SK-N-DZ (cell line): ENCODE measurements at regions not wholly inside any gene's neighbourhood (a gene's known extent, or its start where the extent isn't known, plus 50 kb on each side); places are given as distances from the start of the nearest gene placed in this dataset.
"Not testable (repeated sequence)": the region's sequence is repeated elsewhere in the genome, so short reads cannot be mapped to it uniquely, and the experiment has no call there.

Source experiments
- DNase-seq: peaks from one replicate; pipeline ENCODE4 v3.0.0-alpha.2; 2015; ENCODE audit warnings: low spot score

DNA sequence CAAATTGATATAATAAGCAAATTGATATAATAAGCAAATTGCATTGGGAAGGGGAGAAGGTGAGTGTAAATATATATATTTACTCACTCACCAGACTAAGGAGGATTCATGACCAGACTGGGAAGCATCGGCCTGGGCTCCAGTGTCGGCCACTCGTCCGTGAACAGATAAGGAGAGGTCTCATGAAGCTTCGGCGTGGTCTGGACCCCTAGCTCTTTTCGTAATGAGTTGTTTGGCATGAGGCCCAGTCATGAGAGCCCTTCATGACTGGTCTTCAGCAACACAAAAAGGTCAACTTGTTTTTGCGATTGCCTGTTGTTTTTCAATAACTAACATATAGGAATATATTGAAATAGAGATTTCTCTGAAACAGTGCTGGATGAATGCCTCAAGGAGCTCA is 222.9 kb upstream of the KCNK2 start:
- no peak for DNase-seq

DNA sequence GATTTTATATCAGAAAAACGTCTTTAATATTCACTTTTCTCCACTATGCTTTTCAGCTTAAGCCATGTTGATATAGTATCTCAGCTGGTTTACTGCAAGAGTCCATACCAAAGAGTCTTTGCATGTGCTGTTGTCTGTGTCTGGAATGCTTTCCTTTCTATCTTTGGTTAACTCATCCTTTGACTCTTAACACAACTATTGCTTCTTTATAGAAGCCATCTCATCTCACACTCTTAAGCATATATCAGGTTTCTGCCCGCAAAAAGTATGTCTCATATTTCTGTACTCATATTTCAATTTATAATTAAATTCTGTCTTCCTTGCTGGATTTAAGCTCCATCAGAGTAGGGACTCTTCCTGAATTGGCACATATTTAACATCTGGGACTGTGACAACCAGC is 220.9 kb upstream of the KCNK2 start:
- no peak for DNase-seq

DNA sequence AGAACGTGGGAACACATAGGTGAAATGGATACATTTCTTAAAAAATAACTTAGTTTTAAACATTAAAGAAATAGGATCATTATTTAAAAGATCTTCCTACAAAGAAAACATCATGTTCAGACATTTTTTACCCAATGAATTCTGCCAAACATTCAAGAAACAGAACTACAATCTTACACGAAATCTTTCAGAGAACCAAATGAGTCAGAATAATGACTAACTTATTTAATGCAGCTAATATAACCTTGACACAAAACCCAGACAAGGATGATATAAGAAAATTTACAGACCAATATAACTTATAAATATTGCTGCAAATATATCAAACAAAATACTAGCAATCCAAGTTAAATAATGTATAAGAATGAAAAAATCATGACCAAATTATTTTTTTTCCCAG is 220.1 kb upstream of the KCNK2 start:
- DNase-seq = no peak

DNA sequence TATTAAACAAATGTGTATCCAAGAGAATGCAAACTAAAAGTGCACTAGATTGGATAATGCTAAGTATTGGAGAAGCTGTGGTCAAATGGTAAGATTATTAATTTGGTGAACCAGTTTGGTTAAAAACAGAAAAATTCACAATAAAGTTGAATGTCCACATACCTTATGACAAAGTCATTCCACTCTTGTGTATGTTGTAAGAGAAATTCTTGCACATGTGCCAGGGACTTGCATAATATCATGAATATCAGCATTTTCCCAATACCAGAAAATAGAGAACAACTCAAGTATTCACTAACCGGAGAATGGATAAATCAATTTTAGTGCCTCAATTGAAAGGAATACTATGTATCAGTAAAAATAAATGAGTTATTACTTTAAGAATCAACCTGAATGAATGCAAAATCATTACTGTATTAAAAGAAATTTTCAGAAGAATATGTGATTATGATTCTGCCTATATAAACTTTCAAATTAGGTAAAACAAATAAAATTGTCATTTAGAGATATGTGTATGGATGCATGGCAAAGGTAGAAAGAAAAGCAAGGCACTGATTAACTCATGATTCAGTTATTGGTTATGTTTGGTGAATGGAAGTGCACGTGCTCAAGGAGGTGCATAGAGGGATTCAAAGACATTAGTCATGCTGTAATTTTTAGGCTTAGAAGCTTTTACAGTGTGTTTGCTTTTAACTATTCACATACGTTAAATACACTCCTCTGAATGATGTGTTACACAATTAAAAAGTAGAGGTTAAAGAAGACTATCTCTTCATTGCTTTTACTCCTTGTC is 217.4 kb upstream of the KCNK2 start:
- no peak for DNase-seq

DNA sequence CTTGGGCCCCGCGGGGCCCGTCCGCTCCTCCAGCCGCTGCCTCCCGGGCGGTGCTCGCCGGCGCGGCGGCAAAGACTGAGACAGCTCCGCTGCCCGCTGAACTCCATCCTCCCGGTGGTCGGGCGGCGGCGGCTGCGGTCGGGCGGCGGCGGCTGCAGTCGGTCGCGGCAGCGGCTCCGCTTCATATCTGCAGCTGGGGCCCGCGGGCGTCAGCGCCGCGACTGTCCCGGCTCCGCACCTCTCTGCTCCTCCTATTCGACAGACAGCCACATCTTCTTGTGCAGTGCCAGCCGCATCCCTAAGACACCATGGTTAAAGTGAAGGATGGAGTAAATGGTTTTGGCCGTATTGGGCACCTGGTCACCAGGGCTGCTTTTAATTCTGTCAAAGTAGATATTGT is 212.1 kb upstream of the KCNK2 start:
- DNase-seq = not testable (repeated sequence)

DNA sequence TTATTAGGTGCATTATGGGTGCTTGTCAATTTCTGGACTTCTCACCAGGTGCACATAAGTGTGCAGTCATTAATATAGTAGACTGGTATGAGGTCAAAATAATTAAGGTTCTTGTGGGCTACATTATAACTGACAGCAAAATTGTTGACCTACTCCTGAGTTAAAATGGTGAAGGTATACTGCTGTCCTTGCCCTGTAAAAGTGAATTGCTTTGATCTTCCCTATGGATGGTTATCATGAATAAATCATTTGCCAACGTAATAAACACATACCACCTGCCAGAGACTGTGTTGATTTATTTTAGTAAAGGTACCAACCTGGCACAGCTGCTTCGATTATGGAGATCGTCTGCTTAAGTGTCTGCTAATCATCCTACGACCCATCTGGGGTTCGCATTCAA is 201.6 kb upstream of the KCNK2 start:
- no peak for DNase-seq

DNA sequence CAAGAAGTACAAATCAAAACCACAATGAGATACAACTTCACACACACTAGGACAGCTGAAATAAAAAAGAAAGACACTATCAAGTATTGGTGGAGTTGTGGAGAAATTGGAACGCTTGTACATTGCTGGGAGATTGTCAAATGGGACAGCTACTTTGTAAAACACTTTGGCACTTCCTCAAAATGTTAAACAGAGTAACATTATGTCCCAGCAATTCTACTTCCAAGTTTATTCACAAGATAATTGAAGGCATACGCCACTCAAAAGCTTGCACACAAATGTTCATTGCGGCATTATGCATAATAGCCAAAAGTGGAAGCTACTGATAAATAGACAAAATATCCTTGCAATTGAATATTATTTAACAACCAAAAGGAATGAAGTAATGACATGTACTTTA is 199.9 kb upstream of the KCNK2 start:
- DNase-seq = no peak

DNA sequence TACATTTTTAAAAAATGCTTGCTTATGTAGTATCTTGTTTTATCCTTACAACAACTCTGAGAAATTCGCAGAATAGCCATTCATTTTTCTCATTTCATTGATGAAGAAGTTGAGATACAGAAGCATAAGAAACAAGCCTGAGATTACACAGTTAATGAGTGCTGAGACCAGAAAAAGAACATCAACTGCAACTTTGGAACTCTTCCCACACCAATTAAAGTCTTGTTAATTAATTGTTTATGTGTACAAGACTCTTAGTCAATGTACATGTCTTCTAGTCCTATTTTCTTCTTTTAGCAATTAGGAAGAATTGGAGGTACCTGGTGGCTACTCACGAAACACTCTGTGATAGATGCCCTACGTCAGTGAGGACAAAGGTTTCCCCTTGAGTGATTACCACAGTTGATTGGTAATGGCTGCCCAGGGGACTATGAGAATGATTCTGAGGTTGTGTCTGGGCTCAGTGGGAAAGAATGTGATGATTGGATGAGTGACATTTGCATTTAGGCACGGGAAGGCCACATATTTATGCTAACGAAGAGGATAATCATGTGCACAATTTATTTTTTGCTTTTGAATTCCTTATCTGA is 187.4 kb upstream of the KCNK2 start:
- no peak for DNase-seq

DNA sequence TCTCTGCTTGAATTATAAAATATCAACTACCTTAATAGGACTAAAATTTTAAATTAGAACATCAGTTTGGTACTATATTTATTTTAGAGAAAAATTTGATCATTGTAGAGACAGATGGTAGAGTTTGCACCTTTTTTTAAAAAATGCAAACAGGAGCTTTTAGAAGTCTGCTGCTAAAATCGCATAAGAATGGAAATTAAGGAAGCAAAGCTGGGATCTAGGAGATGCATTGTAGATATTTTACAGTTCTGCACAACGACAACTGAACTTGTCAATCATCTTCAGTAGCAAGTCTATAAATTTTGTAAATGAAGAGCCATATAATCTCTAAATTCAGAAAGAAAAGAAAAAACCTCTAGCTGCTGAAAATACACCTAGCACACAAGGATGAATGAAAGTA is 185.6 kb upstream of the KCNK2 start:
- no peak for DNase-seq

DNA sequence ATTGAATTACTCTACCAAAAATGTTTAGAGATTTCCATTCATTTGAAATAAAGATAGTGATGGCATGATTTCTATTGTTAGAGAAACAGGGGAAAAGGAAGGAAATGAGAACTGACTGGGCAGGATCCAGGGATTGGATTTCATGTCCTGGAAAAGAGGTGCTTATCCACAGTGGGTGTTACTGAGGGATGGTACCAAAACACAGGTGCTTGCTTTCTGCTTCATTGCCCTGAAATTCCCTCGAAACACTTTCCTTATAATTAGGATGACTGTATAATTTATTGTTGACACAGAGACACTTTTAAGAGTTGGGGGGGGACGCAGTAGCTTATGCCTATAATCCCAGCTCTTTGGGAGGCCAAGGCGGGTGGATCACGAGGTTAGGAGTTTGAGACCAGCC is 185.0 kb upstream of the KCNK2 start:
- no peak for DNase-seq

DNA sequence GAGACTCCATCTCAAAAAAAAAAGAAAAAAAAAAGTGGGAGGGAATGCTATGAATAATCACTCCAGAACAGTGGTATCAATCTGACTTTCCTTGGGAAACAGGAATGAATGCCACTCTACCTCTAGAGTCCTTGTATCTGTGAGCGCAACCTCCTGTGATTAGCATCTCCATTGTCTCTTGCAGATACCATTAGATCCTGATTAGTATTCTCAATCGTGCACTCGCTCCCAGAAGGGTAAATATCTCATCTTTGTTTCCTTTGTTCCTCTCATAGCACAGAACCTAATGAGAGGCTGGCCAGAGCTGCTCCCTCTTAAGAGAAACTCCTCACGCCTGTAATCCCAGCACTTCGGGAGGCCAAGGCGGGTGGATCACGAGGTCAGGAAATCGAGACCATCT is 184.4 kb upstream of the KCNK2 start:
- DNase-seq = no peak

DNA sequence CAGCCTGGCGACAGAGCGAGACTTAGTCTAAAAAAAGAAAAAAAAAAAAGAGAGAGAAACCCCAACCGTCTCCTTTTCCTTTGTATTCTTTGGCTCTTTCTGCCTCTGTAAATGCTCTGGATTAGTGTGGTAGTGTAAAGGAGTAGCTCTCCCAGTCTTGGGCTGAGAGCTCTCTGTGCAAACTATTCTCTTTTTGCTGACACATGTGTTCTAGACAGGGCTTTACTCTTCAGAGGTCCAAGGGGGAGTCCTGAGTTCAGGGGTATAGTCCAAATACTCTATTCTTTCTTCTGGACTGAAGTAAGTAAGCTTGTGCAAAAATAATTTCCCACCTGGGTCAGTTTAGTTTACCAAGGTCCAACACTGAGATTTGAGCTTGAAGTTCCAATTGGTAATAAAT is 183.8 kb upstream of the KCNK2 start:
- no peak for DNase-seq

DNA sequence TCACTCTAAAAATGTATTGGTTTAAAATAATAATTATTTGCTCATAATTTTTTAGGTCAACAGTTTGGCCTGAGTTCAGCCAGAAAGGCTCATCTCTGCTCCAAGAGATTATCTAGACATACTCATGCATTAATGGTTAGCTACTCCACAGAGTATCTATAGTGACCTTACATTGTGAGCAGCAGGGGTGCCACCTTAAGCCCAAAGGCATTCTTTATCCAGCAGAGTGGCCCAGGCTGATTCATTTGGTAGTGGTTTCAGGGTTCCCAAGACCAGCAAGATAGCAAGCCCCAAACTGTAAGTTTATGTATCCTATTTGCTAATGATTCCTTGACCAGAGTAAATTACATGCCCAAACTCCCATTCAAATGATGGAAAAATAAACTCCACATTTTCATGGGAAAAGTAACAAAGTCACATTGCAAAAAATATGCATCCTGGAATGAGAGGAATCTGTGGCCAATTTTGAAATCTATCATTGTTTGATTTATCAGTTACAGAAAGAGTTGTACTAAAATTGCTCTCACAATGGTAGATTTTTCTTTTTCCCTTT is 182.6 kb upstream of the KCNK2 start:
- DNase-seq = no peak

DNA sequence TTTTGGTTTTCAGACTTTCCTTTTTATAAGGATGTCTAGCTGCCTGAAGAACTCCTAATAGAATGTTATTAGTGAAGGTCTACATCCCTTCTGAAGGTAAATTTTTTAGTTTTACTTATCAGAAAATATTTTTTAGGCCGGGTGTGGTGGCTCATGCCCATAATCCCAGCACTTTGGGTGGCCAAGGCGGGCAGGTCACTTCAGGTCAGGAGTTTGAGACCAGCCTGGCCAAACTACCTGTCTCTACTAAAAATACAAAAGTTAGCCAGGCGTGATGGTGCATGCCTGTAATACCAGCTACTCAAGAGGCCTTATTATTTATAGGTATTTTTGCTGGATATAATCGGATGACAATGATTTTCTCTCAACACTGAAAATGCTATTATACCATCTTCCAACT is 181.9 kb upstream of the KCNK2 start:
- no peak for DNase-seq

DNA sequence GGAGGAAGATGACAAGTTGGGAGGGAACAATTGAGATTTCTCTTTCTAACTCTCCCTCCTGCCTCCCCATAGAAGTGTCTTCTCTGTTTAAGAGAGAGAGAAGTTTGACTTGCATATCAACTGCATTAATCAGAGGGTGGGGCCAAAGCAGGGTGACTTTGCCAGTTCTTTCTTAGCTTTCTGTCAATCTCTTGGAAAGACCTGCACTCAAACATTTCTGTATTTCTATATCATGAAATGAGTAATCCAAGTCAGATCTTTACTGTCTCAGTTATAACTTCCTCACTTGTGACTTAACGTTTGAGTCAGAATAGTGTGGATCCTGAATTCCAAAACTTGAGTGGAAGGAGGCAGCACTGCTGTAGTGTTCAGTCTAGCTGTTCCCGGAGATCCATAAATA is 180.8 kb upstream of the KCNK2 start:
- no peak for DNase-seq

DNA sequence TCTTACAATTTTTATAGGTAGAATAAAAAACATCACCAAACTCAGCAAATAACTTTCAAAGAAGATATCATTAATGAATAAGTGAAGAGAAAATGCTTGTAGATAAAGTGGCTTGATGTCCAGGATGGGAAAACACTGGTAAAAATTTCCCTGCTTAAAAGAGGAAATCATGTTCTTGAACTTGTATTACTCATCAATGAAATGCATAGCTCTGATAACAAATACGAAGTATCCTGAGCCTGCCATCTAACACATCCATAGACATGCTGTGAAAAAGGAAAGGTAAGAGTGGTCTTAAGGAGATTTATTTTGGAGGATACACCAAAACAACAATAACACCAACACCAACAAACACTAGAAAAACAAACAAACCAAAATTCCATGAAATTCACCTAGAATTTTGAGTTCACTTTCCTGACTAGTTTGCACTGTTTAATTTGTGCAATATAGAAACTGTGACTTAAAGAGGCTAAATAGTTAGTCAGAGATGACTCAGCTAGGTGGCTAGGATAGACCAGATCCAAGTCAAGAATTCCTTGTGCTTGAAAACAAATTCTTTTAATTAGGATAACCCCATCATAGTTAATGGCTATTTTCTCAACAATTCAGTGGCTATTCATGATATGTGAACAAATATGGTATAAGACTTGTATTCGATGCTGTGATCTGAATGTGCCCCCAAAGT is 179.8 kb upstream of the KCNK2 start:
- no peak for DNase-seq

DNA sequence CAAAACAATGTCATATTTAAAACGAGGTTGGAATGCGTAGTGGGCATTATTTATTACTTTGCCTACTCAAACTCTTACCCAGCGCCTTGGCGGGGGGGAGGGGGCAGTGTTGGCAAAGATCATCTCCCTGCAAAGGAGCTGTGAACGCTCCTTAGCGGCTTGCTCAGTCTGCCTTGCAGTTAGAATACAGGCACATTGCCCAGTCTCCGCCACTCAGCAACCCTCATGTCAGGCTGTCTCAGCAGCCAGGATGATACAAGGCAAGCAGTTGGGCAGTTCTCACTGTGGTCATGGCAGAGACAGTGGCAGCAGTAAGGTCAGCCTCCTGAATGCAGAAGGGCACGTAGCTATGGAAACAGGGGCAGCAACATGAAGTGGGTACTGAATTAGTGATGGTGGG is 170.4 kb upstream of the KCNK2 start:
- no peak for DNase-seq

DNA sequence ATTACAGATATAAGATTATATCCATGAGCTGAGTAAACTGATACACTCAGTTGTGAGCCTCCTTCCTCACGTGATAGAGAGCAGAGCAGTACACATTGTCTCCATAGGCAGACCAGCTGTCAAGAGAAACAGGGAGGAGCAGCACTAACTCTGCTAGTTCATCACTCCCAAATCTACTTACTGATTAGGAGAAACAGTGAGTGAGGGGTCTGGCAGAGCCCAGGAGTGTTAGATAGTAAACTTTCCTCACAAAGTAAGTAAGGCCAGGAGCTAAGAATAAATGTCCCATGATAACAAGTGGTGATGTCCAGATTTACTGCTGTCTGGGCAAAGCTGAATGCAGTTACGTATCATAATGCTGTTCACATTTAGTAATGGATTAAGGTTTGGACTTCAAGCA is 168.6 kb upstream of the KCNK2 start:
- peak; percentile 14 for DNase-seq

DNA sequence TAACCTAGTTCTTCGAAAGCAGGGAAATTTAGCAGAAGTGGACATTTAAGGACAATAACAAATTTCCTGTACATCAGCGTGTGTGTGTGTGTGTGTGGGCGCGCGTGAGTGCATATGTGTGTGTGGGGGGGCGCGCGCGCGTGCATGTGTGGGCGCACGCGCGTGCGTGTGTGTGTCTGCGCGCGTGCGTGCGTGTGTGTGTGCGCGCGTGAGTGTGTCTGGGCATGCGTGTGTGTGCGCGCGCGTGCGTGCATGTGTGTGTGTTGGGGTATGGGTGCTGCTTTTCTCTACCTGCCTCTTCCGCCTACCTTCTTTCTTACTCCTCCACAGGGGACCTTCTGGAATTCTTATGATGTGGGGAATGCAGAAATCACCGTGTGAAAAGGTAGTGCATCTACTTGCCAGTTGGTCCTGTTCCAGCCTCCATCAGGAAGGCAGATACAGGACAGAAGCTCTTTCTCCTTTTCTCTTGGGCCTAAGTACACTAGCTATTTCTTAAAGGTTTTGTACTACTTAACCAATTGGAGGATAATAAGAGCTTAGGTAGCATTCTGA is 165.4 kb upstream of the KCNK2 start:
- DNase-seq = no peak

DNA sequence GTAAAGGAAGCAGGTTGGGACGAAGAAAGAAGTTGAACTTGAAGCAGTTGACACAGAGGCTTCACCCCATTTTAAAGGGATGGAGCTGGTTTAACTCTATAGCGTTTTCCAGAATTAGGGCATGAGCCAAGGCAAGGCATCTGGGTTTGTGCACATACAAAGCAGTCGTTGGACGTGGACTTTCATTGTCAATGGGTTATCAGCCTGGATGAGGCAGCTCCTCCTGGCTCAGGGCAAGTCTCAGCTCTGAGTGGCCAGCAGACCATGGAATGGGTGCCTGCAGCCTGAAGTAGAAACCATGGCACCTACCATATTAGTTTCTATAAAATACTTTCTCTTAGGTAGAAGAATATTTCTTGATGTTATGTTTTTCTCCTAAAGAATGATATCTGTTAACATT is 163.8 kb upstream of the KCNK2 start:
- DNase-seq = no peak

DNA sequence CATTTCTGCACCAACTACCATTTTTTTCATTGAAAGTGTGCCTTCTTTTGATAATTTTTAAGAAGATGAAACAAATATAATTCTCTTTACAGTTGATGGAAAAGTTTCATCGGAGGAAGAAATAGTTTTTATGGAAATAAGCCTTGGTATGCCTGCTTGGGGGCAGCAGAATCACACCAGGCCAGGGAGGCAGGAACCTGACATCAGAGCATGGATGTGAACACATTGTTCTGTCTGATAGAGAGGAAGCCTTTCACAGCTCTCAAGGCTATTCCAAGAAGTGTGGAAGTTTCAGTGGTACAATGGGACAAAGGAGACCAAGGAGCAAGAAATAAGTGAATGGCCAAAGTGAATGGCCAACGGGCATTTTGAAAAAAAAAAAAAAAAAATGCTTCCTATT is 162.2 kb upstream of the KCNK2 start:
- DNase-seq = peak; percentile 9

DNA sequence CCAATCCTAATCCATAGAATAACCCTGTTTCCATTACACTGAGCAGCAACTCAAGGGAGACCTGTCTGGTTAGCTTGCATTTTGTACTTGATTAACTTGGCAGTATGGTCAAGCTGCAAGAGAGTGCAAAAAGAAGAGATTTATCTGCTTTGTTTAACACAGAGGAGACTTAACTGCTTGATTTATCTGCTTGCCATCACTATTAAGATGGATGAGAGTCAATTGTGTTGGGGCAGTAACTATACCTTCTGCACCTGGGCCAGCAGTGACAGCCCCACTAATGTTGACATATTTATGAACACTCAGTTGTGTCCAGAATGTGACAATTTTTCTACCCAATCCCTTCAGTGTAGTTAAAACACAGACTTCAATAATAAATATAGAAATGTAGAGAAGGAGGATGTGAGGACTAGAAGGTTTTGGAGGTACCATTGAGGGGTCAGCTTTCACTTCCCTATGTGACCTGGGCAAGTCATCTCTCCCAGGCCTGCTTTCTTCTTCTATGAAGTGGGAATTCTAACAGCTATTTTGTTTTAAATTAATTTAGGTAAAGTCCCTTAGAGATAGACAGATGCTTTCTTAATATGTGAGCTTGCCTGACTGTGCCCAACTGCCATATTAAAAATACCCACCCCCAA is 159.1 kb upstream of the KCNK2 start:
- peak; percentile 25 for DNase-seq
